Spinal cord (tissue), 1 donor: ENCODE measurements at regions not wholly inside any gene's neighbourhood (a gene's known extent, or its start where the extent isn't known, plus 50 kb on each side); places are given as distances from the start of the nearest gene placed in this dataset. TPM values are rescaled to one million over a fixed set of nuclear protein-coding genes. Genes with fewer than 3 reads are reported as not detected.

Source experiments
- small RNA-seq: library from RNA; depleted of rRNA; stranded (forward); fragments of <200 nt; gene quantifications from one replicate; pipeline ENCODE3, GENCODE V24; 2014; ENCODE audit warnings: low replicate concordance

Small RNAs in the stretch of these regions (small RNA-seq; reads per million reads assigned to genes)
- gene RF00019 = not detected
